ENCODE measurements at regions not wholly inside any gene's neighbourhood (a gene's known extent, or its start where the extent isn't known, plus 50 kb on each side); places are given as distances from the start of the nearest gene placed in this dataset.

GRCh38 chr3:17877299-17877698, 134.9 kb upstream of the TBC1D5 start:
- TF ChIP-seq POLR2A (IDR thresholded peaks at IDR 0.05) (no peak), CTCF (IDR thresholded peaks at IDR 0.05) (no peak), EP300 (IDR thresholded peaks at IDR 0.05) (no peak)

All from ovary (tissue), 3 donors.